ENCODE measurements at regions not wholly inside any gene's neighbourhood (a gene's known extent, or its start where the extent isn't known, plus 50 kb on each side); places are given as distances from the start of the nearest gene placed in this dataset.
A peak's percentile ranks its signal among the peaks of the same experiment; 100 is the strongest.

- TF ChIP-seq ISL1 (CRISPR knock-in tag; IDR thresholded peaks at IDR 0.05) (no peak), CSDC2 (CRISPR knock-in tag; IDR thresholded peaks at IDR 0.05) (no peak), TOX (CRISPR knock-in tag; IDR thresholded peaks at IDR 0.05; ENCODE audit: borderline replicate concordance) (no peak), RARB (CRISPR knock-in tag; IDR thresholded peaks at IDR 0.05) (no peak), ZFP3 (CRISPR knock-in tag; IDR thresholded peaks at IDR 0.05) (no peak), TCF4 (CRISPR knock-in tag; IDR thresholded peaks at IDR 0.05; ENCODE audit: borderline replicate concordance) (no peak), POU6F1 (CRISPR knock-in tag; IDR thresholded peaks at IDR 0.05; ENCODE audit: borderline replicate concordance, low read depth) (no peak), CREB5 (CRISPR knock-in tag; IDR thresholded peaks at IDR 0.05; ENCODE audit: low read depth) (no peak), ZFP30 (CRISPR knock-in tag; IDR thresholded peaks at IDR 0.05) (no peak), CSRNP3 (CRISPR knock-in tag; IDR thresholded peaks at IDR 0.05) (no peak), ZC3H10 (CRISPR knock-in tag; IDR thresholded peaks at IDR 0.05) (no peak), SNAI2 (CRISPR knock-in tag; IDR thresholded peaks at IDR 0.05) (no peak), GLIS3 (CRISPR knock-in tag; IDR thresholded peaks at IDR 0.05) (no peak), ZNF70 (CRISPR knock-in tag; IDR thresholded peaks at IDR 0.05) (no peak), BACH2 (CRISPR knock-in tag; IDR thresholded peaks at IDR 0.05; ENCODE audit: borderline replicate concordance) (no peak), ARNTL (CRISPR knock-in tag; IDR thresholded peaks at IDR 0.05; ENCODE audit: borderline replicate concordance, low read depth) (no peak), PATZ1 (CRISPR knock-in tag; IDR thresholded peaks at IDR 0.05; ENCODE audit: borderline replicate concordance) (no peak), ZNF8 (CRISPR knock-in tag; IDR thresholded peaks at IDR 0.05) (no peak), ZNF565 (CRISPR knock-in tag; conservative IDR thresholded peaks at IDR 0.05; ENCODE audit: low read depth) (no peak), ESRRG (CRISPR knock-in tag; IDR thresholded peaks at IDR 0.05) (no peak)
- ATAC-seq, result peak; percentile 37; the same call in 2 of the 3 replicates
These were observed 227.3 kb downstream of the KTN1 start for GRCh38 chr14:55807053-55807880.

GRCh38 chr14:55807881-55808379 is 227.9 kb downstream of the KTN1 start:
- no peak for ATAC-seq
- no peak for TF ChIP-seq ARNTL (CRISPR knock-in tag; IDR thresholded peaks at IDR 0.05; ENCODE audit: borderline replicate concordance, low read depth)
- no peak for TF ChIP-seq PATZ1 (CRISPR knock-in tag; IDR thresholded peaks at IDR 0.05; ENCODE audit: borderline replicate concordance)
- TF ChIP-seq CSRNP3 (CRISPR knock-in tag; IDR thresholded peaks at IDR 0.05), result no peak
- no peak for TF ChIP-seq ZFP3 (CRISPR knock-in tag; IDR thresholded peaks at IDR 0.05)
- TF ChIP-seq ZNF70 (CRISPR knock-in tag; IDR thresholded peaks at IDR 0.05), result no peak
- no peak for TF ChIP-seq POU6F1 (CRISPR knock-in tag; IDR thresholded peaks at IDR 0.05; ENCODE audit: borderline replicate concordance, low read depth)
- TF ChIP-seq CREB5 (CRISPR knock-in tag; IDR thresholded peaks at IDR 0.05; ENCODE audit: low read depth), result no peak
- TF ChIP-seq CSDC2 (CRISPR knock-in tag; IDR thresholded peaks at IDR 0.05), result no peak
- TF ChIP-seq ESRRG (CRISPR knock-in tag; IDR thresholded peaks at IDR 0.05), result no peak
- TF ChIP-seq ZFP30 (CRISPR knock-in tag; IDR thresholded peaks at IDR 0.05), result no peak
- no peak for TF ChIP-seq RARB (CRISPR knock-in tag; IDR thresholded peaks at IDR 0.05)
- no peak for TF ChIP-seq GLIS3 (CRISPR knock-in tag; IDR thresholded peaks at IDR 0.05)
- no peak for TF ChIP-seq SNAI2 (CRISPR knock-in tag; IDR thresholded peaks at IDR 0.05)
- no peak for TF ChIP-seq TSHZ2 (CRISPR knock-in tag; IDR thresholded peaks at IDR 0.05)

Measured in SK-N-SH treated with all-trans-retinoic acid at 6 μM for 48 hours (cell line).